DMS79 treated with DMSO at 0.1 percent for 48 hours (cell line): ENCODE measurements at regions not wholly inside any gene's neighbourhood (a gene's known extent, or its start where the extent isn't known, plus 50 kb on each side); places are given as distances from the start of the nearest gene placed in this dataset.

Experiments used
- DNase-seq: peaks from one replicate; lab custom pipeline; 2025; lab: John Stamatoyannopoulos, UW

DNA sequence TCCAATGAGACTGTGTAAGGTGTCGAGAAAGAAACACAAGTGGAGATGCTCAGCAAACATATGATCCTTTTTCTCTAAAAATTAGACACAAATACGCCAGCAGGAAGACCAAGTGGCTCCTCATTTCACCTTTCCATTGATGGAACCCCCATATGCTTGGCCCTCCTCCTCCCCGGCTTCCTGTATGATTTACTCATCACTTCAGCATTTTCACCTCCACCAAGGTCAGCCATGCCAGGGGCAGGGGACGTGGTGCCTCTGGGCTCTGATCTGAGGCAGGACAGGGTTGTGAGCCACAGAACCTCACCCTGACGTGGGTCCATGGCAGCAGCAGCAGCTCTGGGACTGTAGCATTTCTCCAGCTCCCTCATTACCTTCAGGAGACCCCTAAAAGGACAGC is 116.8 kb upstream of the PFKP start:
- DNase-seq: no peak

DNA sequence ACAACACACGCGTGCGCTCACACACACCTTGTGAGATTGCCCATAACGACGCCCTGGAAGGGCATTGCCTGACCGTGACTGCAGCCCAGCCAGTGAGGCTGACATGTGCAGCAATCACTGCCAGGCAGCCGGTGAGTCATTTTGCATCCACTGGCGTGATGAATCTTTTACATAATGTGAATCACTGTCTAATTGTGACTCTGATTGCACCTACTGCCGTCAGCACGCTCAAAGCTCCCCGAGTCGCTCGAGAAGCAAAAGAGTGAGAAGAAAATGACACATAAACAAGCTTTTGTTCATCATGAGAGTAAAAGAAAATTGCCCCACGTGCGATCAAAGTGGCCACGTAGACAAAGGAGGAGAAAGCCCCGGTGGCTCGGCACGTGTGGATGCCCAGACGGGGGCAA is 117.4 kb upstream of the PFKP start:
- no peak for DNase-seq

DNA sequence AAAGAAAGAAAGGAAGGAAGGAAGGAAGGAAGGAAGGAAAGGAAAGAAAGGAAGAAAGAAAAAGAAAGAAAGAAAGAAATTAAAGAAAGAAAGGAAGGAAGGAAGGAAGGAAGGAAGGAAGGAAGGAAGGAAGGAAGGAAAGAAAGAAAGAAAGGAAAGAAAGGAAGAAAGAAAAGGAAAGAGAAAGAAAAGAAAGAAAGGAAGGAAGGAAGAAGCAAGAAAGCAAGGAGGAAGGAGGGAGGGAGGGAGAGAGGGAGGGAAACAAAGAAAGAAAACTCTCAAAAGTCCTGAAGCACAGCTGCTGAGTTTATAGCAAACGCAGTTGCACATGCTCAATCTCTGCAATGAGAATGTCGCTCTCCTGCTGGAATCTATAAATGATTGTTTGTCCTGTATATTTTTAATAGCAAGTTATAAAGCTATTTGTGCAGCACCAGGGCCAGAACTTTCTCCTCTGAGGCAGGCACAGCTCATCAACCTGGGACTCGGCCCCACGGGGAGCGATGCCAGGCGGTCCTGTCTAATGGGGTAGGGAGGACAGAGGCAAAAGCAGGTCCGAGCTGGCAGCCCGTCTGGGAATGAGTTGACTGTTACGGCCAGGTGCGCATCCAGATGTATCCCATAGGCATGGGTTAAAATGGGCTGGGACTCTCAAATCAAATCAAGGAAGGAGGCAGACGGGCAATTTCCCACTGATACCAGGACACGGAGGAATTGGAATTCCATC is 118.0 kb upstream of the PFKP start:
- no peak for DNase-seq

- DNase-seq: no peak
Observed at GRCh38 chr10:2948127-2948854, 119.1 kb upstream of the PFKP start.

DNA sequence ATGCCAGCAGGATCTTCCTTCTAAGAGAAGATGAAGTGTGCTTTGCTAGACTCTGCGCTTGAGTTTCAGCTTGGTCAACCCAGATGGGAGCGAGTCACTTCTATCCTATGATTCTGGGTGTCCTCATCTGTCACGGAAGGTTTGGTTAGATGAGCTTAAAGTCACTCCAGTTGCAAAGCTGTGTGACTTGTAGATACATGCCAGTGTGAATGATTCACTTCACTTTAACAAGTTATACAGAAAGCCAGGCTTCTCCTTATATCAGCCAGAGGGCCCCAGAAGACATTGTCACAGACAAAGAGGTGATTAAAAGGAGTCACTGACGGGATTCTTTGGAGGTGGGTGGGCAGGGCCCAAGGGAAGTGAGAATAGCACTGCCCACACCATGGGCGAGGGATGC is 122.6 kb upstream of the PFKP start:
- DNase-seq: no peak

GRCh38 chr10:2943932-2944614 is 123.3 kb upstream of the PFKP start:
- DNase-seq: no peak

- DNase-seq: no peak
Observed at GRCh38 chr10:2942938-2943337, 124.4 kb upstream of the PFKP start.

- no peak for DNase-seq
Observed at GRCh38 chr10:2938869-2939268, 128.5 kb upstream of the PFKP start.

DNA sequence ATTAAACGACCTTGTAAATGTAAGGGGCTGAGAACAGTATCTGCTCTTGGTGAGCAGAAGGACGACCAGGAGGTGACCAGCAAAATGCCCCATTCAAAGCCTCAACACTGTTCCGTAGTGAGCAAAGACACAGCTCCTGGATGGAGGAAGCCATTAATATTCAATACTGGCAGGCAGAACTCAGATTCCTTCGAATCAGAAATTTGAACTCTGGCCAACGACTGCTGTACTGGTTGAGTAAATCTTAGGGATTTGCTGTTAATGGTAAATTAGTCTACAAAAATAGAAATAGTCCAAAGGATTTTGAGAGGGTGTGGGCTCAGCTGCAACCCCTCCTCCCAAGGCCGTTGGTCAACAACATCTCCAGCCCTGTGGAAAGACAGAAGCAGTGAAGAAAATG is 130.5 kb upstream of the PFKP start:
- no peak for DNase-seq

DNA sequence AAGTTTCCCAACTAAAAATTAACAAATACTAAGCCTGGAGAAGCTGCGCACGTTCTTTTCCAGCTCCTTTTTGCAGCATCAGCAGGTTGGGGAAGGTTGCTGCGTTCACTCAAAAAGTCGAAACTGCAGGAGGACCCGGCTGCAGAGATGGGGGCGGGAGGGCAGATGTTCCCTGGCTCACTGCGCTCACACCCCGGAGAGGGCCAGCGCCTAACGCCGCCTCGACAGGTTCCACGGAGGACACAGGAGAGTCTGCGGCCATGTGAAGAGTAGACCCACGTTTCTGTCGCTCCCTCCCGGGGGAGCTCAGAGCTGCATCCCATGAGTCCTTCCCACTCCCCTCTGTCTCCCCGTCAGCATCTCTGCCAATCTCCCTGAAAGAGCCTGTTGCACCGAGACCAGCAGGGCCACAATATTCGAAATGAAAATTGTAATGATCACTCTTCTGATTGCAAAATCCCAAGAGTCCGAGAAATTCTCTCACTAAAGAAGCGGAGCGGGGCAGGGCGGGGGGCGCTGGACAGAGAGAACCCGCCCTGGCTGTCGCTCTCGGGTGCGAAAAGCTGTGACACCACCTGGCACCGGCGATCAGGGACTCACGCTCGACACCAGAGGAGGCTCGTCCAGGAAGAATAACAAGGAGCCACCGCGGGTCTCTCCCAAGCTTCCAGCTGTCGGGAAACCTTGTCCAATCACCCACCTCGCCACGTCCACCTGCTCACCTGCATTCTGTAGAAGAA is 131.5 kb upstream of the PFKP start:
- DNase-seq: no peak

GRCh38 chr10:2933924-2934323 is 133.4 kb upstream of the PFKP start:
- no peak for DNase-seq

GRCh38 chr10:2933519-2933918 is 133.8 kb upstream of the PFKP start:
- DNase-seq: no peak

GRCh38 chr10:2933071-2933470 is 134.3 kb upstream of the PFKP start:
- DNase-seq: no peak

GRCh38 chr10:2929480-2930258 is 137.7 kb upstream of the PFKP start:
- DNase-seq: no peak

DNA sequence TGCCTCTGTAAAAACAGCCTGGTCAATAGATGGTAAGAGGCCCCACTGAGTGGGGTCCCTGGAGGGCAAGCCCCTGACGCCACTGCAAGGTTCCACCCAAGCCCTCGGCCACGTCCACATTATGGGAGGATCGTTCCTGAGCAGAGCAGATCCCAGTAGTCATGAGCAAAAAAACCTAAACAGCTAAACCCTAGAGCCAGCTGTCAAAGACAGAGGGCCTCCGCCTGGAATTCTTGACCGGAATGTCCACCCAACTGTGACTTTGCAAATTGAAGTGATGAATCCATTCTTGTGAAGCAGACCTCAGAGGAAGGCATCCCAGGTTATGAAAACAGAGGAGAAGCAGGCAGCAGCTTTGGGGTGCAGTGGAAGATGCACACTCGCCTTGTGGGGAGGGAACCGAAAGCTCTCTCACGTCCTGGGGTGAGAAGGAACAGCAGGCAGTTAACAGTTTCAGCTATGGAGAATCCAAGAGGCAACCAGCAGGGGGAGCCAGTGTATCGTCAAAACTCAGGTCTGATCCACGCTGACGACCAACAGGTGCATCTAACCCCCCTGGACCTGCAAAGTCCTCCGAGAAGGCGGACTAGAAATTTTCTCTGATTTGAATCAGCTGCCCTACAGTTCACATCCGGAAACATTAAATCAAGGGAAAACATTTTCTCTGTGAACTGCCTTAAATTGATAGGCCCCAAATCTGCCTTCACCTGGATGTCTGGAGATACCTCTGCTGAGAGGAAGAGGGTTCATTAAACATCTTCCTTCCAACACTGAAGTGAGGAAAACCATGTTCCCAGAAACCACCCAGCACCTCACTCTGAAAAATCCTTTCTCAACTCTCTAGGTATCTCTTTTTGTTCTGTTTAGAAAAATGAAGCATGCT is 139.1 kb upstream of the PFKP start:
- no peak for DNase-seq

GRCh38 chr10:2926918-2927660 is 140.3 kb upstream of the PFKP start:
- no peak for DNase-seq

- no peak for DNase-seq
Observed at GRCh38 chr10:2925631-2926030, 141.7 kb upstream of the PFKP start.

- no peak for DNase-seq
Observed at GRCh38 chr10:2924431-2924830, 142.9 kb upstream of the PFKP start.

- no peak for DNase-seq
Observed at GRCh38 chr10:2921956-2922680, 145.2 kb upstream of the PFKP start.
